Keratinocyte (primary cell): ENCODE measurements at regions not wholly inside any gene's neighbourhood (a gene's known extent, or its start where the extent isn't known, plus 50 kb on each side); places are given as distances from the start of the nearest gene placed in this dataset.

Experiments used
- EZH2 ChIP-seq: IDR thresholded peaks from one replicate; pipeline ENCODE4 v1.6.1; 2012; ENCODE audit warnings: inconsistent platforms, mild to moderate bottlenecking, low read length, moderate library complexity
- TF ChIP-seq, protein P1 (sequence below), 3 experiments: IDR thresholded peaks in 1 of 3; conservative IDR thresholded peaks in 1 of 3; optimal IDR thresholded peaks in 1 of 3; 2 replicates in 2 of 3; 3 replicates in 1 of 3; pipeline versions ENCODE3 to v1.5.1; 2011; ENCODE audit warnings: low read length in 3 of 3, mild to moderate bottlenecking in 3 of 3, moderate library complexity in 2 of 3, control low read depth in 1 of 3, inconsistent platforms in 1 of 3; ENCODE audit not compliant: insufficient read depth in 2 of 3; ENCODE audit errors: extremely low read depth in 1 of 3

DNA sequence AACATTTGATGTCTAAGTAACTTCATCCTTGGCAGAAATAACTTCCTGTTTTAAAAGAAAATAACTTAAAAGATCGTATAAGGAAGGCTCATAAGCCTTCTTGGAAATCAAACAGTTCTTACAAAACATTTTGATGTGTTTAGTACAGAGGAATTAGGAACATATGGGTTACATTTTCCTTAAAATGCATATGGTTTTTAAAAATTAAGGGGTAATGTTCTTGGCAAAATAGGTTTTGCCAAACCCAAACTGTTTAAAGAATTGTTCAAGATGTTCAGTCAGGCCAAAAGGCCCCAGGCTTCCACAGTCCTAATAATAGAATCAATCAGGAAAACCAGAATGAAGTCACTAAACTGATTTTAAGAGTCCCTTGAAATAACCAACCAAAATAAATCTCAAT, 142.7 kb upstream of the SLC35B3 start:
- TF ChIP-seq, protein P1, sequence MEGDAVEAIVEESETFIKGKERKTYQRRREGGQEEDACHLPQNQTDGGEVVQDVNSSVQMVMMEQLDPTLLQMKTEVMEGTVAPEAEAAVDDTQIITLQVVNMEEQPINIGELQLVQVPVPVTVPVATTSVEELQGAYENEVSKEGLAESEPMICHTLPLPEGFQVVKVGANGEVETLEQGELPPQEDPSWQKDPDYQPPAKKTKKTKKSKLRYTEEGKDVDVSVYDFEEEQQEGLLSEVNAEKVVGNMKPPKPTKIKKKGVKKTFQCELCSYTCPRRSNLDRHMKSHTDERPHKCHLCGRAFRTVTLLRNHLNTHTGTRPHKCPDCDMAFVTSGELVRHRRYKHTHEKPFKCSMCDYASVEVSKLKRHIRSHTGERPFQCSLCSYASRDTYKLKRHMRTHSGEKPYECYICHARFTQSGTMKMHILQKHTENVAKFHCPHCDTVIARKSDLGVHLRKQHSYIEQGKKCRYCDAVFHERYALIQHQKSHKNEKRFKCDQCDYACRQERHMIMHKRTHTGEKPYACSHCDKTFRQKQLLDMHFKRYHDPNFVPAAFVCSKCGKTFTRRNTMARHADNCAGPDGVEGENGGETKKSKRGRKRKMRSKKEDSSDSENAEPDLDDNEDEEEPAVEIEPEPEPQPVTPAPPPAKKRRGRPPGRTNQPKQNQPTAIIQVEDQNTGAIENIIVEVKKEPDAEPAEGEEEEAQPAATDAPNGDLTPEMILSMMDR (optimal IDR thresholded peaks at IDR 0.05 in 1 of 3, IDR thresholded peaks at IDR 0.05 in 1 of 3, conservative IDR thresholded peaks at IDR 0.05 in 1 of 3; ENCODE audit: extremely low read depth in 1 of 3, insufficient read depth in 2 of 3, low read length in 3 of 3): no peak
- no peak for TF ChIP-seq EZH2
